Keratinocyte (primary cell): ENCODE measurements at regions not wholly inside any gene's neighbourhood (a gene's known extent, or its start where the extent isn't known, plus 50 kb on each side); places are given as distances from the start of the nearest gene placed in this dataset.

Source experiments
- DNase-seq: peaks from one replicate; pipeline ENCODE4 v3.0.0-alpha.2; 2011; ENCODE audit warnings: low read depth, missing footprints, low spot score
- FAIRE-seq: peaks from 2 replicates; lab custom pipeline; 2011; peaks lifted over from hg19 to GRCh38; lab: Jason Lieb, UNC
- H2AFZ ChIP-seq: 2 replicates; pipeline ENCODE4 v1.6.0; 2012; ENCODE audit warnings: low read length, control low read depth, inconsistent platforms; ENCODE audit not compliant: control insufficient read depth
- H3K27ac ChIP-seq: 2 replicates; pipeline ENCODE4 v1.5.1; 2011; ENCODE audit warnings: low read length; ENCODE audit not compliant: control insufficient read depth, insufficient read depth
- H3K27me3 ChIP-seq: 3 replicates; pipeline ENCODE4 v1.6.0; 2011; ENCODE audit warnings: low read length; ENCODE audit not compliant: control insufficient read depth, insufficient read depth; ENCODE audit errors: extremely low read depth
- H3K36me3 ChIP-seq, 2 experiments: 2 replicates in 1 of 2; 3 replicates in 1 of 2; pipeline ENCODE4 v1.5.1; 2011; ENCODE audit warnings: low read length in 2 of 2, mild to moderate bottlenecking in 1 of 2; ENCODE audit not compliant: control insufficient read depth in 2 of 2, insufficient read depth in 2 of 2; ENCODE audit errors: extremely low read depth in 1 of 2
- H3K4me1 ChIP-seq: 3 replicates; pipeline ENCODE4 v1.5.1; 2011; ENCODE audit warnings: low read length; ENCODE audit not compliant: control insufficient read depth, insufficient read depth; ENCODE audit errors: extremely low read depth
- H3K4me2 ChIP-seq: 3 replicates; pipeline ENCODE4 v1.6.0; 2011; ENCODE audit warnings: low read depth, low read length; ENCODE audit not compliant: control insufficient read depth, insufficient read depth; ENCODE audit errors: extremely low read depth
- H3K4me3 ChIP-seq, 3 experiments: fragments of 200-600 bp in 1 of 3; sonication (generic) in 1 of 3; 2 replicates in 2 of 3; 3 replicates in 1 of 3; pipeline ENCODE4 v1.5.1; 2011 to 2016; ENCODE audit warnings: low read length in 3 of 3, mild to moderate bottlenecking in 3 of 3, control low read depth in 2 of 3, inconsistent platforms in 1 of 3, low read depth in 1 of 3, mixed read lengths in 1 of 3, mixed run types in 1 of 3, moderate library complexity in 1 of 3; ENCODE audit not compliant: control insufficient read depth in 2 of 3, insufficient read depth in 2 of 3; ENCODE audit errors: extremely low read depth in 1 of 3
- H3K79me2 ChIP-seq: 2 replicates; pipeline ENCODE4 v1.6.0; 2012; ENCODE audit warnings: low read length; ENCODE audit not compliant: control insufficient read depth, insufficient read depth
- H3K9ac ChIP-seq: 3 replicates; pipeline ENCODE4 v1.6.0; 2011; ENCODE audit warnings: low read length; ENCODE audit not compliant: control insufficient read depth, insufficient read depth; ENCODE audit errors: extremely low read depth
- H3K9me1 ChIP-seq: 3 replicates; pipeline ENCODE4 v1.6.0; 2011; ENCODE audit warnings: low read length; ENCODE audit not compliant: control insufficient read depth, insufficient read depth; ENCODE audit errors: extremely low read depth
- H3K9me3 ChIP-seq: 2 replicates; pipeline ENCODE4 v1.5.1; 2012; ENCODE audit warnings: low read depth, low read length; ENCODE audit not compliant: control insufficient read depth
- H4K20me1 ChIP-seq: 3 replicates; pipeline ENCODE4 v1.6.0; 2011; ENCODE audit warnings: low read length; ENCODE audit not compliant: control insufficient read depth, insufficient read depth; ENCODE audit errors: extremely low read depth
- EZH2 ChIP-seq: IDR thresholded peaks from one replicate; pipeline ENCODE4 v1.6.1; 2012; ENCODE audit warnings: inconsistent platforms, mild to moderate bottlenecking, low read length, moderate library complexity
- dilution Hi-C: fragments of 300-500 bp; cut with MboI; formaldehyde crosslinking; loops from one replicate; pipeline ENCODE4 v1.7.0; 2020; ENCODE audit warnings: low sequenced_read_pairs; ENCODE audit not compliant: extremely low pct_ligation_motif_present
- TF ChIP-seq, protein P1 (sequence below), 3 experiments: IDR thresholded peaks in 1 of 3; conservative IDR thresholded peaks in 1 of 3; optimal IDR thresholded peaks in 1 of 3; 2 replicates in 2 of 3; 3 replicates in 1 of 3; pipeline versions ENCODE3 to v1.5.1; 2011; ENCODE audit warnings: low read length in 3 of 3, mild to moderate bottlenecking in 3 of 3, moderate library complexity in 2 of 3, control low read depth in 1 of 3, inconsistent platforms in 1 of 3; ENCODE audit not compliant: insufficient read depth in 2 of 3; ENCODE audit errors: extremely low read depth in 1 of 3

- TF ChIP-seq, protein P1, sequence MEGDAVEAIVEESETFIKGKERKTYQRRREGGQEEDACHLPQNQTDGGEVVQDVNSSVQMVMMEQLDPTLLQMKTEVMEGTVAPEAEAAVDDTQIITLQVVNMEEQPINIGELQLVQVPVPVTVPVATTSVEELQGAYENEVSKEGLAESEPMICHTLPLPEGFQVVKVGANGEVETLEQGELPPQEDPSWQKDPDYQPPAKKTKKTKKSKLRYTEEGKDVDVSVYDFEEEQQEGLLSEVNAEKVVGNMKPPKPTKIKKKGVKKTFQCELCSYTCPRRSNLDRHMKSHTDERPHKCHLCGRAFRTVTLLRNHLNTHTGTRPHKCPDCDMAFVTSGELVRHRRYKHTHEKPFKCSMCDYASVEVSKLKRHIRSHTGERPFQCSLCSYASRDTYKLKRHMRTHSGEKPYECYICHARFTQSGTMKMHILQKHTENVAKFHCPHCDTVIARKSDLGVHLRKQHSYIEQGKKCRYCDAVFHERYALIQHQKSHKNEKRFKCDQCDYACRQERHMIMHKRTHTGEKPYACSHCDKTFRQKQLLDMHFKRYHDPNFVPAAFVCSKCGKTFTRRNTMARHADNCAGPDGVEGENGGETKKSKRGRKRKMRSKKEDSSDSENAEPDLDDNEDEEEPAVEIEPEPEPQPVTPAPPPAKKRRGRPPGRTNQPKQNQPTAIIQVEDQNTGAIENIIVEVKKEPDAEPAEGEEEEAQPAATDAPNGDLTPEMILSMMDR (optimal IDR thresholded peaks at IDR 0.05 in 1 of 3, IDR thresholded peaks at IDR 0.05 in 1 of 3, conservative IDR thresholded peaks at IDR 0.05 in 1 of 3; ENCODE audit: extremely low read depth in 1 of 3, insufficient read depth in 2 of 3, low read length in 3 of 3): no peak
- TF ChIP-seq EZH2: no peak
- Histone ChIP-seq H3K9me3 (no peaks in the 10 kb centered on the region), H3K36me3 (no peaks in the 10 kb centered on the region), H3K27me3 (no peaks in the 10 kb centered on the region), H3K27ac (peak overlapping the region; percentile 90), H3K79me2 (no peaks in the 10 kb centered on the region), H2AFZ (peak overlapping the region; percentile 79), H3K9ac (peak overlapping the region; percentile 77), H3K4me1 (peaks cover 62% of the 10 kb centered on the region), H4K20me1 (no peaks in the 10 kb centered on the region), H3K4me2 (peak overlapping the region; percentile 96), H3K9me1 (no peaks in the 10 kb centered on the region), H3K4me3 (peak overlapping the region; percentile 30 to 76 (median 61))
- FAIRE-seq: peak; percentile 78
- dilution Hi-C loops: no loop called here
- DNase-seq: no peak
Measured at GRCh38 chr6:113649276-113649675, 207.9 kb upstream of the MARCKS start.

GRCh38 chr6:113649880-113650609 lies 207.1 kb upstream of the MARCKS start:
- Histone ChIP-seq H3K9me1 (no peaks in the 10 kb centered on the region), H4K20me1 (no peaks in the 10 kb centered on the region), H3K27ac (peak overlapping the region; percentile 90), H3K9ac (peak overlapping the region; percentile 77), H3K36me3 (no peaks in the 10 kb centered on the region), H2AFZ (peak overlapping the region; percentile 79), H3K4me3 (peak overlapping the region; percentile 30 to 76 (median 61)), H3K4me1 (peaks cover 63% of the 10 kb centered on the region), H3K79me2 (no peaks in the 10 kb centered on the region), H3K9me3 (no peaks in the 10 kb centered on the region), H3K4me2 (peak overlapping the region; percentile 96), H3K27me3 (no peaks in the 10 kb centered on the region)
- dilution Hi-C loops: no loop called here
- DNase-seq: no peak
- TF ChIP-seq, protein P1 (optimal IDR thresholded peaks at IDR 0.05 in 1 of 3, IDR thresholded peaks at IDR 0.05 in 1 of 3, conservative IDR thresholded peaks at IDR 0.05 in 1 of 3; ENCODE audit: extremely low read depth in 1 of 3, insufficient read depth in 2 of 3, low read length in 3 of 3): no peak
- TF ChIP-seq EZH2: no peak
- peak; percentile 80 for FAIRE-seq
